HUES64 (cell line): ENCODE measurements at regions not wholly inside any gene's neighbourhood (a gene's known extent, or its start where the extent isn't known, plus 50 kb on each side); places are given as distances from the start of the nearest gene placed in this dataset.

Source experiments
- H3K27ac ChIP-seq: 2 replicates; pipeline ENCODE4 v1.7.0; 2013; ENCODE audit warnings: low read depth, low read length, inconsistent platforms
- H3K27me3 ChIP-seq: 2 replicates; pipeline ENCODE4 v1.6.1; 2013; ENCODE audit warnings: mild to moderate bottlenecking, low read length; ENCODE audit not compliant: insufficient read depth
- H3K36me3 ChIP-seq: 2 replicates; pipeline ENCODE4 v1.6.1; 2013; ENCODE audit warnings: mild to moderate bottlenecking, low read length; ENCODE audit not compliant: insufficient read depth
- H3K4me1 ChIP-seq: 2 replicates; pipeline ENCODE4 v1.6.1; 2013; ENCODE audit warnings: mild to moderate bottlenecking, low read length, moderate library complexity; ENCODE audit not compliant: insufficient read depth
- H3K4me3 ChIP-seq: 2 replicates; pipeline ENCODE4 v1.5.1; 2013; ENCODE audit warnings: mild to moderate bottlenecking, low read length, moderate library complexity
- H3K9ac ChIP-seq: 2 replicates; pipeline ENCODE4 v1.6.1; 2013; ENCODE audit warnings: mild to moderate bottlenecking, low read depth, low read length
- H3K9me3 ChIP-seq: 2 replicates; pipeline ENCODE4 v1.6.1; 2013; ENCODE audit warnings: low read depth, low read length; ENCODE audit not compliant: insufficient read depth
- WGBS: fragments of 150-250, 120-280 bp; methylation state at CpG from one replicate; pipeline ENCODE4 v1.1.7; 2013; ENCODE audit warnings: missing lambda C conversion rate; 5-methylcytosine and 5-hydroxymethylcytosine counted together

DNA sequence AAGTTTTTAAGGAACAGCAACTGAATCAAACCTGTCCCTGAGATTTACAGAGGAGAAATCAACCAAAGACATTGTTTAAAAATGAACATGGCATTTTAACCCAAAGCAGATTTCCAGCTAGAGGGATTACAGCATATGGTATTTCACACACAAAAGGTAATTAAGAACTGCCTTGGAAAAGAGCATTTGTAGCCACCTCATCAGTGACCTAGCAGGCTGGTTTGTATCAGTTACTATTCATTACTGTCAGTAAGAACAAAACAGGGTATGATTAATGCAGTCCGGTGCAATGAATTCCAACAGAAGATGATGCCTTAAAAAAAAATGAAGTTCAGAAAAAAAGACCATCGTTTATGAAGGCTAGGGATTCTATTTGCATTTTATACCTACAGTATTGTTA is 219.9 kb downstream of the CHD9NB start:
- no peaks in the 10 kb centered on the region for H3K9me3 ChIP-seq
- H3K36me3 ChIP-seq: no peaks in the 10 kb centered on the region
- H3K27me3 ChIP-seq: no peaks in the 10 kb centered on the region
- no peak overlapping the region for H3K27ac ChIP-seq
- no peaks in the 10 kb centered on the region for H3K4me1 ChIP-seq
- WGBS: 100% methylated on average over 1 of the region's 2 CpGs
- H3K9ac ChIP-seq: no peak overlapping the region
- no peak overlapping the region for H3K4me3 ChIP-seq

DNA sequence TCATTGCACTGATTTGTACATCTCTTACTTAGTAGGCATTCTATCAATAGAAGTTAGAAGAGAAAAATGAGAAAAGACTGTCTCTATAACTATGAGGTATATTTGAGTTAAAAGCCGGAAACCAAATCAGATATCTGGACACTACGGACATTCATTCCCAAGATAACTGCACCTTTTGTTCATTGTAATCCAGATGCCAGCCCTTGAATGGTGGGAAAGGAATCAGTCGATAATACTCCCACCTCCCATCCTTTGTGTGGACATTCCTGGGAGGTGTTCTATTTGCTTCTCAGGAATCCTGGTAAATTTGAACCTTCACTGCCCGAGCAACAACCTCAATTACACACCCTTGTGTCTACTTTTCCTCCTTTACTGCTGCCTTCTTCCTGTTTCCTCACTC is 225.2 kb downstream of the CHD9NB start:
- 97% methylated on average over 3 of the region's 4 CpGs for WGBS
- no peak overlapping the region for H3K4me3 ChIP-seq

DNA sequence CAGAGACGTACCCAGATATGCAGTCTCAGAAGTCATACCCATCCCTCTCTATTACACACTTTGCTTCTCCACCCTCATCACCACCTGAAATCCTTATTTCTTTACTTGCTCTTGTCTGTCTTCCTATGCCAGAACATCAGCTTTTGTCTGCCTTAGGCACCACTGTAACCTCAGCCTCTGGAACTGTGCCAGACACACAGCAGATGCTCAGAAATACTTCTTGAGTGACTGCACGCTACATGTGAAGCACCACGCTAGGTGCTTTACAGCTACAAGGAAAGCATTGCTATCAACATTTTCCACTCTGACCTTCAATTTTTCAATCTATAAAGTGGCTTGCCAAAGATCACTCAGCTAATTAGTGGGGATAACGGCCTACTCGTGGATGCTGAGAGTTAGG is 226.8 kb downstream of the CHD9NB start:
- no peaks in the 10 kb centered on the region for H3K36me3 ChIP-seq
- H3K4me3 ChIP-seq: no peak overlapping the region
- no peaks in the 10 kb centered on the region for H3K9me3 ChIP-seq
- 92% methylated on average over 5 of the region's 5 CpGs for WGBS
- no peak overlapping the region for H3K9ac ChIP-seq
- no peaks in the 10 kb centered on the region for H3K4me1 ChIP-seq
- H3K27me3 ChIP-seq: no peaks in the 10 kb centered on the region
- no peak overlapping the region for H3K27ac ChIP-seq

More for the DNA sequence above, 225.2 kb downstream of the CHD9NB start:
- Histone ChIP-seq H3K27ac (no peak overlapping the region), H3K27me3 (no peaks in the 10 kb centered on the region), H3K4me1 (no peaks in the 10 kb centered on the region), H3K36me3 (no peaks in the 10 kb centered on the region), H3K9ac (no peak overlapping the region), H3K9me3 (no peaks in the 10 kb centered on the region)

DNA sequence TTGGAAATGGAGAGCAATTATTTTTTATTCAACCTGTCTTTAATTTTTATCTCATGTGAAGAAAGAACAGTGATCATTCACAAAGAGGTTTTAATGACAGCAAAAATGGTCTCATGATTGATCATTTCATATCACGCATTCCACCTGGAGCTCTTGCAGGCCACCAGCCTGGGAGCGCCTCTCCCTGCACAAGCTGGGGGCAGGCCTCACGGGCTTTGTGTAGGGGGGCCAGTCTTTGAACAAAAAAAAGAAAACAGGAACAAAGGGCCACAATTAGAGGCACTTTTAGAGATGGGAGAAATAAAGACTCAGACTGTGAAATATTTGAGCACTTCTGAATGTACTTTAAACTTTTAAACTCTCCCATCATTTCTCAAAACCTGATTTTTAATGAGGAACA is 232.9 kb downstream of the CHD9NB start:
- no peaks in the 10 kb centered on the region for H3K27me3 ChIP-seq
- H3K4me3 ChIP-seq: no peak overlapping the region
- 89% methylated on average over 3 of the region's 3 CpGs for WGBS
- no peak overlapping the region for H3K27ac ChIP-seq
- H3K9me3 ChIP-seq: no peaks in the 10 kb centered on the region
- H3K36me3 ChIP-seq: no peaks in the 10 kb centered on the region
- no peak overlapping the region for H3K9ac ChIP-seq
- H3K4me1 ChIP-seq: no peaks in the 10 kb centered on the region

DNA sequence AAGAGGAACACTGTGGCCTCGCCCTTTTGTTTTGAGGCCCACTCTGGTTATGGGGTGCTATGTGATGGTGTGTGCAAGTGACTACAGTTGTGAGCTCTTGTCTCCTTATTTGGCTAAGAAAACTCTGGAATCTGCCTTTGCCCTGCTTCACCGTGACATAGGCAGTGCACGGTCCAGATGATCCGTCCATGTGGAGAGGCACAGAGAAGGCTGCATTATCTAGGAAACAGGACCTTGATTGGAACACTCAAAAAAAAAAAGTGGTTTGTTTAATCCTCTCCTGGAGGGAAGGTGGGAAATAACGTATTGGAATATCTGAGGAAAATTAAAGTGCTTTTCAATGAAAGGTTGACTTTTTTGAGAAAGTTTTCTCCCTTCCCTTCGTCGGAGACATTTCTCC is 233.3 kb downstream of the CHD9NB start:
- WGBS: 94% methylated on average over 5 of the region's 7 CpGs
- no peaks in the 10 kb centered on the region for H3K27me3 ChIP-seq
- no peak overlapping the region for H3K4me3 ChIP-seq
- H3K9ac ChIP-seq: no peak overlapping the region
- H3K27ac ChIP-seq: no peak overlapping the region
- no peaks in the 10 kb centered on the region for H3K9me3 ChIP-seq
- no peaks in the 10 kb centered on the region for H3K4me1 ChIP-seq
- no peaks in the 10 kb centered on the region for H3K36me3 ChIP-seq

DNA sequence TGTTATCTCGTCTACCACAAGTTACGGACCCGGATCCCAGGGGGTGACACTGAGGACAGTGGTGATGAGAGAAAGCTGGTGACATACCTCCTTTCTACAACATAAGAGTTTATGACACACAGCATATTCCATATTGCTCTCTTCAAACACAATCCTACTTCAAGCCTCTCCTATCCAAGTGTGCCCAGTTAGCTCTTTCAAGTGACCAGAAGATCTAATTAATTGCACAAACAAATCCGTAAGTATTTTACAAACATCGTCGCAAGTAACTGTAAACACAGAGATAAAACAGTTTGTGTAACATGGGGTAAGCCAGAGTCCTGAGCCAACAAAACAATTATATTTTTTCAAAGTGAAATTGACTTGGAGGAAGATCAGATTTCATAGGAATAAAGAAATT is 235.0 kb downstream of the CHD9NB start:
- Histone ChIP-seq H3K4me1 (0 out of 2 replicates have a peak, but pooled peaks cover 2% of the 10 kb centered on the region), H3K9ac (no peak overlapping the region), H3K4me3 (no peak overlapping the region), H3K9me3 (0 out of 2 replicates have a peak, but pooled peaks cover 5% of the 10 kb centered on the region), H3K36me3 (no peaks in the 10 kb centered on the region), H3K27ac (no peak overlapping the region), H3K27me3 (no peaks in the 10 kb centered on the region)
- WGBS: 80% methylated on average over 6 of the region's 6 CpGs

DNA sequence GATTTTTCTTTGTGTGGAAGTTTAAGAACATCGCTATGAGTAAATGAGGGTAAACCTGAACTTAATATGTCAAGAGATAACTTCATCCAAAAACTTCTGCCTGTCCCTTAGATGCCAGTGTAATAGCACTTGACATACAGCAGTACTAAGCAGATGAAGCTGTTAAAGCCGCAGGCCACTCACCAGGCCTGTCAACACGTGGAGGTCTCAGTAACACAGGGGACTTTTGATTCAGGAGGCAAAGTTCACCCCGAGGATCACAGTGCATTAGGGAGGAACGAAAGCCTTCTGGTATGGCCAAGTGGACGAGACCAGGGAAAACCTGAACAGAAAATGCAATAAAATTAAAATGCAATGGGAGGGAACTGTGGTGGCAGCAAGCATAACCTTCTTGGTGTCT is 235.7 kb downstream of the CHD9NB start:
- no peaks in the 10 kb centered on the region for H3K27me3 ChIP-seq
- no peaks in the 10 kb centered on the region for H3K36me3 ChIP-seq
- no peak overlapping the region for H3K4me3 ChIP-seq
- H3K4me1 ChIP-seq: 0 out of 2 replicates have a peak, but pooled peaks cover 2% of the 10 kb centered on the region
- H3K9ac ChIP-seq: no peak overlapping the region
- H3K27ac ChIP-seq: no peak overlapping the region
- 88% methylated on average over 6 of the region's 6 CpGs for WGBS
- H3K9me3 ChIP-seq: 0 out of 2 replicates have a peak, but pooled peaks cover 5% of the 10 kb centered on the region

DNA sequence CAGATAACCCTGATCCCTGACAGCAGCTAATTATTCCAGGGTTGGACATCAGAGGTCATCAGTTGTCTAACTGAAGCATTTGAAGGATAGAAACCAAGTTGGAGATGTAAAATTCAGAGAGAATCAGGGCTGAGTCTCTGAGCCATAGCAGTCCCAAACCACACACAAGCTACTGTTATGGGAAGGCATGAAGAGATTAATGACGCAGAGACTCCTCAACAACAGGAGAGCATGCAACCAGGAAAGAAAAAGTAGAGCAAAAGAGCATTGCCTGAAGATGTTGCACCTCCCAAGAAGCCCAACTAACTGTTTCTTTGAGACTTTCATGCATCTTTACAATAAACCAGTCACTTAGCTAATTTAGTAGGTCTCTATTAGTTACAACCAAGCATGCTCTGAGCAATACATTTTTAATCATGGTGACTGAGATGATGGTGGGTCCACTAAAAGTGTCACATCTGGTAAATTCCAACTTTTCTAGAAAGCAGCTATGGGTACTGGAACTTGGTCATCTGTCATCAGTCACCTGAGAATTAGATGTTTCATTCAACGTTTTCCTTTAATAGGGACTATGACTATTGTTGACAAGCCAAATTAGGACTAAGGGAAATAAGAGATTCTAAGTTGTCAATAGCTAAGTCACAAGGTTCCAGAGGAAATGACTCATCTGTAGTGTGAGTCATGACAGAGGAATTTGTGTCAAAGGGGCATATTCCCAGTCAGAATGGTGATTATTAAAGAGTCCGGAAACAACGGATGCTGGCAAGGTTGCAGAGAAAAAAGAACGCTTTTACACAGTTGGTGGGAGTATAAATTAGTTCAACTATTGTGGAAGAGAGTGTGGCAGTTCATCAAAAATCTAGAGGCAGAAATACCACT is 239.8 kb downstream of the CHD9NB start:
- 90% methylated on average over 5 of the region's 5 CpGs for WGBS
- H3K9ac ChIP-seq: no peak overlapping the region

DNA sequence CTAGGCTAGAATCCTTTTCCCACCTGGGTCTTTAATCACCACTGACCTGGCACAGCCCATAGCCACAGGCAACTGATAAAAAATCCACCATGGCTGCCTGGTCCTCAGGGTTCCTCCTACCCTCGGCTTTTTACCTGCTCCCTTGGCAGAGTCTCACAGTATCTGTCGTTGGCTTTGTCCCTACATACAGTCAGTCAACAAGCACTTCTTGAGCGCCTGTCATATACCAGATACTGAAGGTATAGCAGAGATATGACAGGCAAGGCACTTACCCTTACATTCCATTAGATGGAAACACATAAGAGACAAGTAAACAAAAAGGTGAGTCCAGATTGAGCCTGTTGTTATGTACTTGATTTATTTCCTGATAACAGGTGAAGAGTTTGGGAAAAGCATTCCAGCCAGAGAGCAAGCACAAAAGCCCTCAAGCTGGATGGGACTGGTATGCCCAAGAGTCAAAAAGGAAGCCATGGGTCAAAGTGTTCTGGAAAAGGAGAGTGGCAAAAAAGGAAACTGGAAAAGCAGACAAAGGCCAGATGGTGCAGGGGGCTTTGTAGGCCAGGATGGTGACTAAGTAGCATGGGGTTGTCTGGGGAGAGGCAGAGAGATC is 247.0 kb downstream of the CHD9NB start:
- Histone ChIP-seq H3K27ac (no peak overlapping the region), H3K9ac (no peak overlapping the region), H3K9me3 (no peaks in the 10 kb centered on the region), H3K27me3 (no peaks in the 10 kb centered on the region), H3K4me1 (no peaks in the 10 kb centered on the region; the same call in none of the 2 replicates), H3K36me3 (no peaks in the 10 kb centered on the region), H3K4me3 (no peak overlapping the region)
- 95% methylated on average over 3 of the region's 3 CpGs for WGBS

More for the DNA sequence above, 239.8 kb downstream of the CHD9NB start:
- H3K4me1 ChIP-seq: 0 out of 2 replicates have a peak, but pooled peaks cover 2% of the 10 kb centered on the region
- H3K27me3 ChIP-seq: no peaks in the 10 kb centered on the region
- H3K4me3 ChIP-seq: no peak overlapping the region
- 0 out of 2 replicates have a peak, but pooled peaks cover 5% of the 10 kb centered on the region for H3K9me3 ChIP-seq
- H3K36me3 ChIP-seq: no peaks in the 10 kb centered on the region
- H3K27ac ChIP-seq: no peak overlapping the region

DNA sequence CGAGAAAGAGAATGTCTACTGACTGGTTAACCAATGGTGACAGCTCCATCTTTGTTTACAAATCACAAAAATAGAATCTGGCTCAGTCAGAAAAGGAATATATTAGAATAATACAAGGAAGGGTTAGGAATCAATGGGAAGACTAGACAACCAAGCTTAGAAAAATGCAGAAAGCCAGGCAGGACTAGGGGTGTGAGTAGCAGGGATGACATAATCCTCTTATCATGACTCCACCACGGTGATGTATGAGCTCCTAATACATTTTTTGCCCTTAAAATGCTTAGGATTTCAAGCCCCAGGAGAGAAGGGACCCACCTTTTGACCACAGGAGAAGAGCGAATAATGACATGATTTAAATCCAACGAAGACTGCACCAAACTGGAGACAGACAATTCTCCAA is 252.3 kb downstream of the CHD9NB start:
- no peaks in the 10 kb centered on the region for H3K9me3 ChIP-seq
- peaks cover 8% of the 10 kb centered on the region for H3K4me1 ChIP-seq
- H3K27ac ChIP-seq: no peak overlapping the region
- H3K9ac ChIP-seq: no peak overlapping the region
- no peaks in the 10 kb centered on the region for H3K27me3 ChIP-seq
- no peak overlapping the region for H3K4me3 ChIP-seq
- no peaks in the 10 kb centered on the region for H3K36me3 ChIP-seq
- 81% methylated on average over 2 of the region's 4 CpGs for WGBS

DNA sequence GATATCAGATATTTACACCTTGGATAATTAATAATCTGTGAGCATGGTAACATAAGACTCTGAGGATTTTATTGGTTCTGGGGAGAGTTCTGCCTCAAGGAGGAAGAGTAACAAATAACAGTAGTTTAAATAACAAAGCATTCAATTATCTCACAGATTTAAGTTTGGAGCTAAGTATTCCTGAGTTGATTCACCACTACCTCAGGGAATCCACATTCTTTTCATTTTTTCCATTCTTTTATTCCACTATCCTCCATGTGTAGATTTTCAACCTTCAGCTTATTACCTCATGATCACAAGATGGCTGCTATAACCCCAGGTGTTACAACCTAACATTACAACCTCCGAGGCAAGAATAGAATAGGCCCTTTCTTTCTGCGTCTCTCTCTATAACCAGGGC is 252.2 kb upstream of the TOX3 start:
- Histone ChIP-seq H3K9me3 (peaks cover 6% of the 10 kb centered on the region), H3K4me1 (peaks cover 8% of the 10 kb centered on the region), H3K36me3 (no peaks in the 10 kb centered on the region), H3K27ac (peak overlapping the region; percentile 34; the same call in 1 of the 2 replicates), H3K27me3 (no peaks in the 10 kb centered on the region), H3K9ac (no peak overlapping the region), H3K4me3 (no peak overlapping the region)
- whole genome bisulfite sequencing: 94% methylated on average over 2 of the region's 2 CpGs
